CD1c-positive myeloid dendritic cell (primary cell): ENCODE measurements at regions not wholly inside any gene's neighbourhood (a gene's known extent, or its start where the extent isn't known, plus 50 kb on each side); places are given as distances from the start of the nearest gene placed in this dataset.

Experiments used
- DNase-seq: peaks from one replicate; pipeline ENCODE4 v3.0.0-alpha.2; 2016; ENCODE audit errors: extremely low spot score

- DNase-seq = no peak
Observed at GRCh38 chr4:29423836-29424721, 1296.1 kb upstream of the PCDH7 start.

GRCh38 chr4:29453303-29453820 is 1266.8 kb upstream of the PCDH7 start:
- DNase-seq = no peak

GRCh38 chr4:29459926-29460325 is 1260.2 kb upstream of the PCDH7 start:
- no peak for DNase-seq

DNA sequence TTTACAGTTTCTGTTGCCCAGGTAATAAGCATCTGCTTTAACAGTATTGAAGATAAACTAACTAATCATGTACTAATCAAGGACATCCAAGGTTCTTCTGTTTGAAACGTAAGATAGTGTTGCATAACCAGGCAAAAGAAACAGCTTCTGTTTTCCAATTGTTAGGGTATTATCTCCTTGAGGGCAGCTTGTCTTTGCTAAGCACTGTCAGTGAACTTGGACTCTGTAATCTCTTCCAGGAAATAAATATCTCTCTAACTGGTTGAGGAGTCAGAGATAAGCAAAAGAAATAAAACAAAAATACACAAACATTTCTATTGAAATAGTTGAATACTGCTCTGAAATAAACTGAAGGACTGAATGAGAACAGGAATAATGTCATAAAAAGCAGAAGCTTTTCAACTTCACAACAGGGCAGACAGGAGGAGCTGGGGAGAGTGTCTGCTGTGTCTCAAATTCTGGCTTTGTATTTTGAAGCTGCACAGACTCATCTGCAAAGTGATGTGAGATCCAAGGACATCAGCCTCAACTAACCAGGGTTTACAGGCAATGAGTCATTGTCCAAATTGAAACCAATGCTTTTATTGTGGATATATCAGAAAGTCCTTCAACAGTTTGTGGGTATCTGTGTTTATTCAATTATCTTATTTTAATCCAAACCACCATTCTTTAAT is 1253.0 kb upstream of the PCDH7 start:
- no peak for DNase-seq
